Ectodermal cell (in vitro differentiated cells): ENCODE measurements at regions not wholly inside any gene's neighbourhood (a gene's known extent, or its start where the extent isn't known, plus 50 kb on each side); places are given as distances from the start of the nearest gene placed in this dataset.

Experiments used
- H3K27ac ChIP-seq: 2 replicates; pipeline ENCODE4 v1.7.0; 2013; ENCODE audit warnings: mild to moderate bottlenecking, low read depth, low read length; ENCODE audit not compliant: insufficient read depth, poor library complexity, severe bottlenecking
- H3K27me3 ChIP-seq: 2 replicates; pipeline ENCODE4 v1.7.0; 2013; ENCODE audit warnings: mild to moderate bottlenecking, low read length; ENCODE audit not compliant: insufficient read depth, control insufficient read depth, poor library complexity, severe bottlenecking
- H3K36me3 ChIP-seq: one replicate; pipeline ENCODE4 v1.7.0; 2013; ENCODE audit warnings: low read length; ENCODE audit not compliant: control insufficient read depth, insufficient read depth
- H3K4me1 ChIP-seq: one replicate; pipeline ENCODE4 v1.7.0; 2013; ENCODE audit warnings: low read length; ENCODE audit not compliant: control insufficient read depth, insufficient read depth
- H3K4me3 ChIP-seq: 2 replicates; pipeline ENCODE4 v1.7.0; 2013; ENCODE audit warnings: low read depth, low read length, control low read depth; ENCODE audit not compliant: insufficient read depth
- H3K9me3 ChIP-seq: 2 replicates; pipeline ENCODE4 v1.7.0; 2013; ENCODE audit warnings: mild to moderate bottlenecking, low read length, moderate library complexity; ENCODE audit not compliant: control insufficient read depth
- WGBS, 2 experiments: methylation state at CpG; one replicate each; pipeline ENCODE4 v1.1.7; 2013; ENCODE audit warnings: missing lambda C conversion rate in 2 of 2; 5-methylcytosine and 5-hydroxymethylcytosine counted together

GRCh38 chr14:30142216-30142615 is 214.6 kb upstream of the PRKD1 start:
- Histone ChIP-seq H3K9me3 (no peaks in the 10 kb centered on the region), H3K36me3 (no peaks in the 10 kb centered on the region), H3K27ac (no peak overlapping the region), H3K27me3 (no peaks in the 10 kb centered on the region), H3K4me1 (no peaks in the 10 kb centered on the region), H3K4me3 (no peak overlapping the region)
- whole genome bisulfite sequencing, 2 experiments, result 40 to 67% methylated on average over 1 of the region's 1 CpG

GRCh38 chr14:30143627-30144026 is 216.0 kb upstream of the PRKD1 start:
- Histone ChIP-seq H3K4me1 (no peaks in the 10 kb centered on the region), H3K4me3 (no peak overlapping the region), H3K36me3 (no peaks in the 10 kb centered on the region), H3K27ac (no peak overlapping the region), H3K9me3 (no peaks in the 10 kb centered on the region), H3K27me3 (no peaks in the 10 kb centered on the region)

- no peaks in the 10 kb centered on the region for H3K9me3 ChIP-seq
- H3K36me3 ChIP-seq, result no peaks in the 10 kb centered on the region
- no peaks in the 10 kb centered on the region for H3K4me1 ChIP-seq
- H3K4me3 ChIP-seq, result no peak overlapping the region
- no peak overlapping the region for H3K27ac ChIP-seq
- H3K27me3 ChIP-seq, result no peaks in the 10 kb centered on the region
- WGBS, 2 experiments, result 100% methylated on average over 1 of the region's 2 CpGs
These were observed 226.1 kb upstream of the PRKD1 start for GRCh38 chr14:30153717-30154116.

GRCh38 chr14:30156571-30156970 is 228.9 kb upstream of the PRKD1 start:
- Histone ChIP-seq H3K27me3 (no peaks in the 10 kb centered on the region), H3K27ac (no peak overlapping the region), H3K4me3 (no peak overlapping the region), H3K36me3 (no peaks in the 10 kb centered on the region), H3K9me3 (no peaks in the 10 kb centered on the region), H3K4me1 (no peaks in the 10 kb centered on the region)
- 94 to 98% methylated on average over 8 to 9 of the region's 9 CpGs for WGBS, 2 experiments

- WGBS, 2 experiments, result 24 to 43% methylated on average over 5 of the region's 5 CpGs
- Histone ChIP-seq H3K27me3 (no peaks in the 10 kb centered on the region), H3K4me3 (no peak overlapping the region), H3K4me1 (no peaks in the 10 kb centered on the region), H3K9me3 (no peaks in the 10 kb centered on the region), H3K27ac (no peak overlapping the region), H3K36me3 (no peaks in the 10 kb centered on the region)
These were observed 230.7 kb upstream of the PRKD1 start for GRCh38 chr14:30158299-30158698.

- H3K27me3 ChIP-seq, result no peaks in the 10 kb centered on the region
- no peaks in the 10 kb centered on the region for H3K36me3 ChIP-seq
- no peak overlapping the region for H3K27ac ChIP-seq
- no peaks in the 10 kb centered on the region for H3K9me3 ChIP-seq
- WGBS, 2 experiments, result 88% methylated on average over 2 of the region's 2 CpGs
- no peaks in the 10 kb centered on the region for H3K4me1 ChIP-seq
- no peak overlapping the region for H3K4me3 ChIP-seq
These were observed 231.7 kb upstream of the PRKD1 start for GRCh38 chr14:30159374-30159773.

GRCh38 chr14:30160608-30161007 is 233.0 kb upstream of the PRKD1 start:
- H3K4me3 ChIP-seq, result no peak overlapping the region
- no peaks in the 10 kb centered on the region for H3K9me3 ChIP-seq
- H3K27me3 ChIP-seq, result no peaks in the 10 kb centered on the region
- 87% methylated on average over 5 of the region's 5 CpGs for WGBS, 2 experiments
- H3K36me3 ChIP-seq, result no peaks in the 10 kb centered on the region
- H3K27ac ChIP-seq, result no peak overlapping the region
- H3K4me1 ChIP-seq, result no peaks in the 10 kb centered on the region

- no peaks in the 10 kb centered on the region for H3K27me3 ChIP-seq
- H3K27ac ChIP-seq, result no peak overlapping the region
- H3K4me3 ChIP-seq, result no peak overlapping the region
- H3K36me3 ChIP-seq, result no peaks in the 10 kb centered on the region
- H3K9me3 ChIP-seq, result no peaks in the 10 kb centered on the region
- WGBS, 2 experiments, result 80 to 89% methylated on average over 1 of the region's 1 CpG
- no peaks in the 10 kb centered on the region for H3K4me1 ChIP-seq
These were observed 234.4 kb upstream of the PRKD1 start for GRCh38 chr14:30162066-30162465.

GRCh38 chr14:30165255-30165654 is 237.6 kb upstream of the PRKD1 start:
- H3K4me3 ChIP-seq, result no peak overlapping the region

GRCh38 chr14:30177781-30178180 is 250.1 kb upstream of the PRKD1 start:
- Histone ChIP-seq H3K27me3 (no peaks in the 10 kb centered on the region), H3K9me3 (no peaks in the 10 kb centered on the region), H3K4me1 (no peaks in the 10 kb centered on the region), H3K4me3 (no peak overlapping the region), H3K27ac (no peak overlapping the region), H3K36me3 (no peaks in the 10 kb centered on the region)
- 90 to 100% methylated on average over 1 of the region's 1 CpG for WGBS, 2 experiments

More at GRCh38 chr14:30165255-30165654, 237.6 kb upstream of the PRKD1 start:
- no peaks in the 10 kb centered on the region for H3K9me3 ChIP-seq
- H3K27me3 ChIP-seq, result no peaks in the 10 kb centered on the region
- no peaks in the 10 kb centered on the region for H3K4me1 ChIP-seq
- H3K36me3 ChIP-seq, result no peaks in the 10 kb centered on the region
- H3K27ac ChIP-seq, result no peak overlapping the region
- 93 to 96% methylated on average over 2 of the region's 2 CpGs for WGBS, 2 experiments
